Activated T-helper 2 cell treated with anti-CD3 and anti-CD28 coated beads, Interferon-gamma antibody, Interleukin-2, Interleukin-4, amounts not matched to agents 10 μg/mL and 5 μg/mL and 100 μg/mL, durations not matched to agents 14 hours and 24 hours and 36 hours (primary cell): ENCODE measurements at regions not wholly inside any gene's neighbourhood (a gene's known extent, or its start where the extent isn't known, plus 50 kb on each side); places are given as distances from the start of the nearest gene placed in this dataset.
"Not testable (repeated sequence)": the region's sequence is repeated elsewhere in the genome, so short reads cannot be mapped to it uniquely, and the experiment has no call there.

Source experiments
- DNase-seq: peaks from one replicate; pipeline ENCODE4 v3.0.0; 2021; ENCODE audit warnings: low spot score
- H3K27ac Mint-ChIP-seq: one replicate; pipeline ENCODE4 v1.8.0; 2021; ENCODE audit warnings: mixed read lengths
- H3K27me3 Mint-ChIP-seq: one replicate; pipeline ENCODE4 v1.8.0; 2021; ENCODE audit warnings: low read depth, mixed read lengths
- H3K36me3 Mint-ChIP-seq: one replicate; pipeline ENCODE4 v1.8.0; 2021; ENCODE audit warnings: low read depth, mixed read lengths
- H3K4me1 Mint-ChIP-seq: one replicate; pipeline ENCODE4 v1.8.0; 2021; ENCODE audit warnings: low read depth, mixed read lengths
- H3K4me3 Mint-ChIP-seq: one replicate; pipeline ENCODE4 v1.8.0; 2021; ENCODE audit warnings: low read depth, mild to moderate bottlenecking, moderate library complexity, mixed read lengths
- H3K9me3 Mint-ChIP-seq: one replicate; pipeline ENCODE4 v1.8.0; 2021; ENCODE audit warnings: mixed read lengths
- intact Hi-C: fragments of 100-400 bp; cut with micrococcal nuclease; formaldehyde crosslinking; loops from one replicate; pipeline ENCODE4 v1.15.1; 2023

- peaks cover 7% of the 10 kb centered on the region for H3K27me3 Mint-ChIP-seq
- H3K27ac Mint-ChIP-seq = no peak overlapping the region
- DNase-seq = no peak
These were observed 125.3 kb upstream of the SPRED1 start for GRCh38 chr15:38127306-38127771.

GRCh38 chr15:38128341-38128781, 124.3 kb upstream of the SPRED1 start:
- H3K27ac Mint-ChIP-seq = no peak overlapping the region
- H3K36me3 Mint-ChIP-seq = no peaks in the 10 kb centered on the region
- H3K9me3 Mint-ChIP-seq = no peaks in the 10 kb centered on the region
- intact Hi-C loops = no loop called here
- peaks cover 7% of the 10 kb centered on the region for H3K27me3 Mint-ChIP-seq
- no peak overlapping the region for H3K4me3 Mint-ChIP-seq
- no peak for DNase-seq
- peaks cover 4% of the 10 kb centered on the region for H3K4me1 Mint-ChIP-seq

More at GRCh38 chr15:38127306-38127771, 125.3 kb upstream of the SPRED1 start:
- intact Hi-C loops = no loop called here
- peaks cover 4% of the 10 kb centered on the region for H3K9me3 Mint-ChIP-seq
- H3K4me1 Mint-ChIP-seq = peaks cover 4% of the 10 kb centered on the region
- H3K4me3 Mint-ChIP-seq = no peak overlapping the region
- H3K36me3 Mint-ChIP-seq = no peaks in the 10 kb centered on the region

GRCh38 chr15:38128921-38129320, 123.7 kb upstream of the SPRED1 start:
- no peaks in the 10 kb centered on the region for H3K9me3 Mint-ChIP-seq
- no peak overlapping the region for H3K4me3 Mint-ChIP-seq
- intact Hi-C loops = no loop called here
- H3K36me3 Mint-ChIP-seq = no peaks in the 10 kb centered on the region
- H3K27ac Mint-ChIP-seq = no peak overlapping the region
- peaks cover 4% of the 10 kb centered on the region for H3K4me1 Mint-ChIP-seq
- no peak for DNase-seq
- H3K27me3 Mint-ChIP-seq = peaks cover 7% of the 10 kb centered on the region

DNA sequence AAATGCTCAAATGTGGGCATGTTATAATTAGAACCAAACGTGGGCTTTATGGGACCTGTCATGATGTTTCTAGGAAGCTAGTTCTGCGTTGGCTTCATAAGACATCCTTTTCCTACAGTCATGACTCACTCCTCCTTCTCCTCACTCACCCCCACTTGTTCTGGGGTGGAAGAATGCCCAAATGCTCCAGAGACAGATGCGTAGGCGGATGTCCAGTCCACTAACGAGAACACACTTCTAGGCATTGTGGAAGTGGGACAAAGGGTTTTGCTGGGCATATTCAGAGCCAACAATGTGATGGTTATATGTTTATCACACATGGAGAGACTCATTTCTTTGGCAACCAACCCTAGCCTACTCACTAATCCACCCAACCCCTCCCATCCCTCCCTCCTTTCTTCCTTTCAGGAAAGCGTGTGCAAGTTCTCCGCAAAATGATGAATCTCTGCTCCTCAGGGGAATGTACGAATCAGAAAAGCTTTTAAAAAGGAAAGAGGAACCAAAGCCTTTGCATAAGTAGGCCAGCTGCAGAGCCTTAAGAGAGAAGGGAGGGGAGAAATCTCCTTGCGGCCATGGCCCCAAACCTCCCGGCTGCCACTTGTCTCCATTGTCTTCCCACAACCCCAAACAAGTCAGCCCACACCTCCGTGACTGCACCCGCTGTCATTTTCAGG, 123.0 kb upstream of the SPRED1 start:
- H3K27ac Mint-ChIP-seq = no peak overlapping the region
- no peaks in the 10 kb centered on the region for H3K36me3 Mint-ChIP-seq
- no peaks in the 10 kb centered on the region for H3K9me3 Mint-ChIP-seq
- no peak overlapping the region for H3K4me3 Mint-ChIP-seq
- peaks cover 7% of the 10 kb centered on the region for H3K27me3 Mint-ChIP-seq
- intact Hi-C loops = no loop called here
- DNase-seq = no peak
- H3K4me1 Mint-ChIP-seq = peaks cover 4% of the 10 kb centered on the region

- H3K4me1 Mint-ChIP-seq = peaks cover 4% of the 10 kb centered on the region
- DNase-seq = no peak
- no peak overlapping the region for H3K27ac Mint-ChIP-seq
- H3K36me3 Mint-ChIP-seq = no peaks in the 10 kb centered on the region
- H3K4me3 Mint-ChIP-seq = no peak overlapping the region
- H3K9me3 Mint-ChIP-seq = no peaks in the 10 kb centered on the region
- peaks cover 9% of the 10 kb centered on the region for H3K27me3 Mint-ChIP-seq
- intact Hi-C loops = no loop called here
These were observed 122.5 kb upstream of the SPRED1 start for GRCh38 chr15:38130205-38130567.

GRCh38 chr15:38130740-38131498, 121.7 kb upstream of the SPRED1 start:
- no peak for DNase-seq
- Mint-ChIP-seq H3K36me3 (no peaks in the 10 kb centered on the region), H3K27ac (no peak overlapping the region), H3K9me3 (no peaks in the 10 kb centered on the region), H3K27me3 (peaks cover 9% of the 10 kb centered on the region), H3K4me1 (peaks cover 4% of the 10 kb centered on the region), H3K4me3 (no peak overlapping the region)
- intact Hi-C loops = no loop called here

GRCh38 chr15:38134252-38134651, 118.4 kb upstream of the SPRED1 start:
- no peak overlapping the region for H3K27ac Mint-ChIP-seq

DNA sequence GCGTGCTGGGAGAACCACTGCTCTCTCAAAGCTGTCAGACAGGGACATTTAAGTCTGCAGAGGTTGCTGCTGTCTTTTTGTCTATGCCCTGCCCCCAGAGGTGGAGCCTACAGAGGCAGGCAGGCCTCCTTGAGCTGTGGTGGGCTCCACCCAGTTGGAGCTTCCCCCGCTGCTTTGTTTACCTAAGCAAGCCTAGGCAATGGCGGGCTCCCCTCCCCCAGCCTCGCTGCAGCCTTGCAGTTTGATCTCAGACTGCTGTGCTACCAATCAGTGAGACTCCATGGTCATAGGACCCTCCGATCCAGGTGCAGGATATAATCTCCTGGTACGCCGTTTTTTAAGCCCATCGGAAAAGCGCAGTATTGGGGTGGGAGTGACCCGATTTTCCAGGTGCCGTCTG, 110.4 kb upstream of the SPRED1 start:
- intact Hi-C loops = not testable (repeated sequence)

More at GRCh38 chr15:38134252-38134651, 118.4 kb upstream of the SPRED1 start:
- Mint-ChIP-seq H3K4me3 (no peak overlapping the region), H3K36me3 (no peaks in the 10 kb centered on the region), H3K9me3 (no peaks in the 10 kb centered on the region), H3K4me1 (peaks cover 3% of the 10 kb centered on the region), H3K27me3 (peaks cover 8% of the 10 kb centered on the region)
- DNase-seq = no peak
- intact Hi-C loops = no loop called here

DNA sequence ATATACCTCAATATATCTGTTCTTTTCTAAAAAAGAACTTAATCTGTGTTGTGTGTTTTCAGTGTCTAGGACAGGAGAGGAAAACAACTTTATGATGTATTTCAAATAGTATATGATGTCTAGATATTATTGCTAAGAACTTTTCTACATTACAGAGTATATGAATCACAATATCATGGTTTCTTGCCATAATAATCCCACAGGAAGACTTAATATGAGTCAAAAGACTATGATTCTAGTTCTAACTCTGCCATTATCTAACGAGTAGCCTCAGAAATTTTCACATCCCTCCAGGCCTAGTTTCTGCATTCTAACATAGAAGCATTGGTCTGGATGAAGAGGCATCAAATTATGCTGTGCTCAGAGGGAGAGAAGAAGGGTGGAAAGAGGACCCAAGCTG, 107.7 kb upstream of the SPRED1 start:
- Mint-ChIP-seq H3K36me3 (no peaks in the 10 kb centered on the region), H3K27me3 (peaks cover 3% of the 10 kb centered on the region), H3K27ac (no peak overlapping the region), H3K4me1 (no peaks in the 10 kb centered on the region), H3K4me3 (no peak overlapping the region), H3K9me3 (peaks cover 7% of the 10 kb centered on the region)
- intact Hi-C loops = no loop called here
- DNase-seq = no peak

More for the DNA sequence above, 110.4 kb upstream of the SPRED1 start:
- not testable (repeated sequence) for H3K4me1 Mint-ChIP-seq, DNase-seq, H3K9me3 Mint-ChIP-seq, H3K27me3 Mint-ChIP-seq, H3K4me3 Mint-ChIP-seq, H3K36me3 Mint-ChIP-seq, H3K27ac Mint-ChIP-seq

DNA sequence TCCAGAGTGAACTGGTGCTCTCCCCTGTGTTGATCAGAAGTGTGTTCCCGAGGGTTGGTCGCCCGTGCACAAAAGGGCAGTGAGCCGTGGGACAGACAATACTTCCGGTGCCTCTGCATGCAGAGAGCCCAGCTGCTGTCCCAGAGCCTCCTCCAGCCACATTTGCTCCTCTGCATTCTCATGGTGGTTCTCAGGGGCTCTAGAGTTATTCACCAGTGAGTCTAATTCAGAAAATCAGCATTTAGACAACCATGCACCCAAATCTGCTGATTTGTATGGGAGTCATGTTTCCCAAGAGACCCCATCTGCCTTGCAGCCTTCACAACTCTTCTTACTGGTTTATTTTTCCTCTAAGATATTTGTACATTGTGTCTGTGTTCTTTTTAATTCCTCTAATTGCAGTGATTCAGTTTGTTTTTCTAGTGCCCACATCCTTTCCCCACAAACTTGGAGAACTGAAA, 107.0 kb upstream of the SPRED1 start:
- intact Hi-C loops = no loop called here
- H3K27me3 Mint-ChIP-seq = peaks cover 3% of the 10 kb centered on the region
- H3K36me3 Mint-ChIP-seq = no peaks in the 10 kb centered on the region
- H3K4me3 Mint-ChIP-seq = no peak overlapping the region
- DNase-seq = no peak
- no peaks in the 10 kb centered on the region for H3K4me1 Mint-ChIP-seq
- H3K27ac Mint-ChIP-seq = no peak overlapping the region
- H3K9me3 Mint-ChIP-seq = peaks cover 10% of the 10 kb centered on the region

- no peaks in the 10 kb centered on the region for H3K36me3 Mint-ChIP-seq
- H3K4me3 Mint-ChIP-seq = no peak overlapping the region
- H3K27me3 Mint-ChIP-seq = peaks cover 3% of the 10 kb centered on the region
- DNase-seq = no peak
- peaks cover 10% of the 10 kb centered on the region for H3K9me3 Mint-ChIP-seq
- intact Hi-C loops = no loop called here
- no peak overlapping the region for H3K27ac Mint-ChIP-seq
- H3K4me1 Mint-ChIP-seq = no peaks in the 10 kb centered on the region
These were observed 105.4 kb upstream of the SPRED1 start for GRCh38 chr15:38147246-38147645.

GRCh38 chr15:38148471-38148870, 104.2 kb upstream of the SPRED1 start:
- no peak for DNase-seq
- Mint-ChIP-seq H3K27me3 (peaks cover 3% of the 10 kb centered on the region), H3K9me3 (peaks cover 4% of the 10 kb centered on the region), H3K4me1 (no peaks in the 10 kb centered on the region), H3K36me3 (no peaks in the 10 kb centered on the region), H3K27ac (no peak overlapping the region), H3K4me3 (no peak overlapping the region)
- intact Hi-C loops = no loop called here

DNA sequence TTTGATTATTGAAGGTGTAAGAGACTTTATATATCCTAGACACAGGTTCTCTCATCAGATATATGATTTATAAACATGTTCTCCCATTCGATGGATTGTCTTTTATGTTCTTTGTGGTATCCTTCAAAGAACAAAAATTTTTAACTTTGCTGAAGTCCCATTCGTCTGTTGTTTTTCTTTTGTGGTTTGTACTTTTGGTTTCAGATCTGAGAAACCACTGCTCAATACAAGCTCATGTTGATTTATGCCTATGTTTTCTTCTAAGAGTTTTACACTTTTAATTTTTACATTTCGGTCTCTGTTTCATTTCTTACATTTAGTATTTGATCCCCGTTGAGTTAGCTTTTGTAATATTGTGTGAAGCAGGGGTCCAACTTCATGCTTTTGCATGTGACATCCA, 103.3 kb upstream of the SPRED1 start:
- Mint-ChIP-seq H3K4me3 (no peak overlapping the region), H3K36me3 (no peaks in the 10 kb centered on the region), H3K4me1 (no peaks in the 10 kb centered on the region), H3K27me3 (peaks cover 3% of the 10 kb centered on the region), H3K9me3 (peaks cover 4% of the 10 kb centered on the region), H3K27ac (no peak overlapping the region)
- intact Hi-C loops = no loop called here
- DNase-seq = no peak
